Ascending aorta (tissue), 2 donors: ENCODE measurements at regions not wholly inside any gene's neighbourhood (a gene's known extent, or its start where the extent isn't known, plus 50 kb on each side); places are given as distances from the start of the nearest gene placed in this dataset.
A peak's percentile ranks its signal among the peaks of the same experiment; 100 is the strongest.

Experiments used
- DNase-seq, 2 donors: peaks; one replicate each; pipeline ENCODE4 v3.0.0-alpha.2; 2019; ENCODE audit warnings: low spot score in 2 of 2
- H3K27ac ChIP-seq, 2 donors: fragments of 200-600 bp; sonication (generic); one replicate each; pipeline ENCODE4 v1.5.1; 2016 to 2017; ENCODE audit warnings: mild to moderate bottlenecking in 1 of 2
- H3K27me3 ChIP-seq: fragments of 200-600 bp; sonication (generic); one replicate; pipeline ENCODE4 v1.5.1; 2017
- H3K36me3 ChIP-seq, 2 donors: fragments of 200-600 bp; sonication (generic); one replicate each; pipeline ENCODE4 v1.5.1; 2016
- H3K4me1 ChIP-seq, 2 donors: fragments of 200-600 bp; sonication (generic); one replicate each; pipeline ENCODE4 v1.5.1; 2016 to 2017; ENCODE audit warnings: mild to moderate bottlenecking in 1 of 2
- H3K4me3 ChIP-seq, 2 donors: fragments of 200-600 bp; sonication (generic); one replicate each; pipeline ENCODE4 v1.5.1; 2016 to 2017; ENCODE audit warnings: mild to moderate bottlenecking in 1 of 2
- H3K9me3 ChIP-seq, 2 donors: fragments of 200-600 bp; sonication (generic); one replicate each; pipeline ENCODE4 v1.5.1; 2016
- intact Hi-C: fragments of 100-400 bp; cut with DNase I; formaldehyde crosslinking; loops from one replicate; pipeline ENCODE4 v1.15.1; 2023
- TF ChIP-seq, protein P1 (sequence below), 3 experiments: fragments of 200-600 bp in 2 of 3; fragments of 450-650 bp in 1 of 3; sonication (generic) in 2 of 3; IDR thresholded peaks; one replicate each; pipeline ENCODE4 v1.5.1; 2016 to 2019; ENCODE audit warnings: antibody characterized with exemption in 3 of 3, mild to moderate bottlenecking in 1 of 3, moderate library complexity in 1 of 3

DNA sequence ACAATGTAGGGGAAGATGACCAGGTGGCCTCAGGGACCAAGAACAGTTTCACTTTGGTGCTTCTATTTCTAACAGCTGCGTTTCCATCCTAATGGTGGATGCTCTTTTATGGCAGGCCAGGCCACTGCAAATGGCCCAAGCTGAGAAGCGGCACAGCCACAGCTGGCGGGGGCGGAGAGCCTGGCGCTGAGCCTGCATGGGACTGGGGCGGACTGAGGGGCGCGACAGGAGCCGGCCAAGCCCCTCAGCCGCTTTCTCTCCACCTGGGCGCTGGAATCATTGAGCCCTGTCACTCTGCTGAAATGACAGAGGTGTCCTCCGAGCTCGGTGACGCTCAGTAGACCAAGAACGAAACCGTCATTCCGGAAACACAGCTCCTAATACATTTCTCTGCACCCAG lies 317.3 kb upstream of the PDE4D start:
- H3K27me3 ChIP-seq = no peaks in the 10 kb centered on the region
- intact Hi-C loops = no loop called here
- H3K4me3 ChIP-seq = peak overlapping the region in 1 of 2 donors; percentile 30
- TF ChIP-seq, protein P1, sequence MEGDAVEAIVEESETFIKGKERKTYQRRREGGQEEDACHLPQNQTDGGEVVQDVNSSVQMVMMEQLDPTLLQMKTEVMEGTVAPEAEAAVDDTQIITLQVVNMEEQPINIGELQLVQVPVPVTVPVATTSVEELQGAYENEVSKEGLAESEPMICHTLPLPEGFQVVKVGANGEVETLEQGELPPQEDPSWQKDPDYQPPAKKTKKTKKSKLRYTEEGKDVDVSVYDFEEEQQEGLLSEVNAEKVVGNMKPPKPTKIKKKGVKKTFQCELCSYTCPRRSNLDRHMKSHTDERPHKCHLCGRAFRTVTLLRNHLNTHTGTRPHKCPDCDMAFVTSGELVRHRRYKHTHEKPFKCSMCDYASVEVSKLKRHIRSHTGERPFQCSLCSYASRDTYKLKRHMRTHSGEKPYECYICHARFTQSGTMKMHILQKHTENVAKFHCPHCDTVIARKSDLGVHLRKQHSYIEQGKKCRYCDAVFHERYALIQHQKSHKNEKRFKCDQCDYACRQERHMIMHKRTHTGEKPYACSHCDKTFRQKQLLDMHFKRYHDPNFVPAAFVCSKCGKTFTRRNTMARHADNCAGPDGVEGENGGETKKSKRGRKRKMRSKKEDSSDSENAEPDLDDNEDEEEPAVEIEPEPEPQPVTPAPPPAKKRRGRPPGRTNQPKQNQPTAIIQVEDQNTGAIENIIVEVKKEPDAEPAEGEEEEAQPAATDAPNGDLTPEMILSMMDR (IDR thresholded peaks at IDR 0.05) = no peak
- H3K9me3 ChIP-seq = no peaks in the 10 kb centered on the region
- H3K36me3 ChIP-seq = no peaks in the 10 kb centered on the region
- H3K27ac ChIP-seq = no peak overlapping the region
- no peak for DNase-seq
- H3K4me1 ChIP-seq = peaks cover 0 to 11% of the 10 kb centered on the region in 2 donors

DNA sequence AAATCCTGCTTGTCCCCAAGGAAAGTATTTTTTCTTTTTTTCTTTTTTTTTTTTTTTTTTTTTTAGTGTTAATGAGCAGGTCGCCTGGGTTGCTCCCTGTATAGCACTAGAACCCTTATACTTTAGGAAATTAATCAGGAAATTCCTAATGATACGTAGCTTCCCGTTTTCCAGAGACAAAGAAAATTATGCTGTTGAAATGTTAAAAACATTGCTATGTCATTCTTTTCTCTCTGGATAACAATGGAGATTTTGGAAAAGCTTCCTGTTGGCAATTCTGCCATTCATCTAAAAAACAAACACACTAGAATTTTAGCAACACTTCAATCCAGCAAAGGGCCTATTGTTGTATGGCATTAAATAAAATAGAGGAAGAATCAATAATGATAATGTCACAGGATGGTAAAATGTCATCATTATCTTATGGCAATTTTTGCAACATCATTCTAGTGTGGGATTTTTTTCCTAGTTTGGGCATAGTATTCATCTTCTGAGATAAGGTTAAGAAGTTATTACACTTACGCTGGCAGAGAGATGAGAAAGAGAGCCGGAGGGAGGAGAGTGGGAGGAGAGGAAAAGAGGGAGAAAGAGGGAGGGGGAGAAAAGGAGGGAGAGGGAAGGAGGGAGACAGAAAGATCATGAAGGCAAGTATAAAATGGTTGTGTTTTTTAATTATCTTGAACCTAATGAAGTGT lies 315.8 kb upstream of the PDE4D start:
- Histone ChIP-seq H3K36me3 (no peaks in the 10 kb centered on the region), H3K4me1 (peaks cover 0 to 11% of the 10 kb centered on the region in 2 donors), H3K27me3 (no peaks in the 10 kb centered on the region), H3K9me3 (no peaks in the 10 kb centered on the region), H3K27ac (peak overlapping the region; percentile 42 to 51), H3K4me3 (peak overlapping the region in 1 of 2 donors; percentile 21)
- intact Hi-C loops = no loop called here
- TF ChIP-seq, protein P1 (IDR thresholded peaks at IDR 0.05) = no peak
- no peak for DNase-seq

DNA sequence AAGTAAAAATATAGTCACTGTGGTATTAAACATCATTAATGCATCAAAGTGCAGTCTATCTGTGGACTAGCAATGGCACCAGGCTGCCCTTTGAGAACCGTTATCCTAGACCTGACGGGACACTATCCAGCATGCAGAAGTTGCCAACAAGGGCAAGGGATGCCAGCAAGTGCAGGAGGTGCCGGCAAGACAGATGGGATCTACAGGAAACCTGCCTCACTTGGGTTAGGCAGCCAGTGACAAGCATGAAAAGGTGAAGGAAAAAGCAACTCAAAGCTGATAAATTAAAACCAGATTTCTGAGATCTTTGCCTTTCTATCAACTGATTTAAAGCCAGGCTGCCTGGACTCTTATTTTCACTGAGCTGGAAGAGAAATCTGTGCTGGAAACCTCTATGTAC lies 315.2 kb upstream of the PDE4D start:
- Histone ChIP-seq H3K4me1 (peaks cover 0 to 11% of the 10 kb centered on the region in 2 donors), H3K27ac (peak overlapping the region; percentile 42 to 51), H3K36me3 (no peaks in the 10 kb centered on the region), H3K27me3 (no peaks in the 10 kb centered on the region), H3K4me3 (peak overlapping the region in 1 of 2 donors; percentile 1), H3K9me3 (no peaks in the 10 kb centered on the region)
- intact Hi-C loops = no loop called here
- TF ChIP-seq, protein P1 (IDR thresholded peaks at IDR 0.05) = no peak
- DNase-seq = no peak

DNA sequence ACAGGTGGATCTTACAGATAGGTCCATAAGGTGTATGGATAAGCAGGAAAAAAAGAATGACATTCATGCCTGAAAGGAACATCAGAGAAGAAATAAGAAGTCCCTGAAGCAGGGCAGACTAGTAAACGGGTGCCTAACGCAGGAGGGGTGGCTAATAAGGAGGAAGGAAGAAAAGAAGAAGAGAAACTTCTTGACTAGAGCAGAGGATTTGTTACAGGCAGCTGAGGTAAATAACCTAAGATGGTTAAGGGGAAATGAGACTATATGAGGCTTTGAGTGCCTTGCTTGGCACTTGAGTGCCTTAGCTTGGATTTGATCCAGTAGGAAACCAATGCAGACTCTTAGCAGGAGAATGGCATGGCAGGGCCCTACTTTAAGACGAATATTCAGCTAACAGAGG lies 313.5 kb upstream of the PDE4D start:
- Histone ChIP-seq H3K4me1 (peaks cover 0 to 11% of the 10 kb centered on the region in 2 donors), H3K9me3 (no peaks in the 10 kb centered on the region), H3K4me3 (no peak overlapping the region), H3K27me3 (no peaks in the 10 kb centered on the region), H3K36me3 (no peaks in the 10 kb centered on the region), H3K27ac (peak overlapping the region in 1 of 2 donors; percentile 10)
- TF ChIP-seq, protein P1 (IDR thresholded peaks at IDR 0.05) = no peak
- intact Hi-C loops = no loop called here
- no peak for DNase-seq

DNA sequence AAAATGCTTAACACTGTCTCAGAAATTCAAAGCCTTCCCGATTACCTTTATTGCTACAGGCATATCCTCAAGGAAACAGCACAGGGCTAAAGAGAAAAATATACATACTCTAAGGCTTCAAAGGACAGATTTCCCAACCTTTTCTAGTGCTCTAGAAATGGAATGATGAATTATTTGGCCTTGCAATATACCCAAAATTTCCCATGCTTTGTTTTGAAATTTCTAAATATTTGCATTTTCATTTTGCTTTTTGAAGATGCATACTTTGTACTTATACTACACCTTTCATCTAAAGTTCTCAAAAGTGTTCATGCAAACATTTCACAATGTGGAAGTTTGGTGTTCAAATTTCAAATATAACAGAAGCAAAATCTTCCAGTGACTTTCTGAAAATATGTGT lies 312.7 kb upstream of the PDE4D start:
- H3K27me3 ChIP-seq = no peaks in the 10 kb centered on the region
- H3K9me3 ChIP-seq = no peaks in the 10 kb centered on the region
- H3K36me3 ChIP-seq = no peaks in the 10 kb centered on the region
- no peak overlapping the region for H3K27ac ChIP-seq
- intact Hi-C loops = no loop called here
- TF ChIP-seq, protein P1 (IDR thresholded peaks at IDR 0.05) = no peak
- DNase-seq = no peak
- no peak overlapping the region for H3K4me3 ChIP-seq
- H3K4me1 ChIP-seq = peaks cover 0 to 11% of the 10 kb centered on the region in 2 donors
